ENCODE measurements at regions not wholly inside any gene's neighbourhood (a gene's known extent, or its start where the extent isn't known, plus 50 kb on each side); places are given as distances from the start of the nearest gene placed in this dataset.
A peak's percentile ranks its signal among the peaks of the same experiment; 100 is the strongest.

DNA sequence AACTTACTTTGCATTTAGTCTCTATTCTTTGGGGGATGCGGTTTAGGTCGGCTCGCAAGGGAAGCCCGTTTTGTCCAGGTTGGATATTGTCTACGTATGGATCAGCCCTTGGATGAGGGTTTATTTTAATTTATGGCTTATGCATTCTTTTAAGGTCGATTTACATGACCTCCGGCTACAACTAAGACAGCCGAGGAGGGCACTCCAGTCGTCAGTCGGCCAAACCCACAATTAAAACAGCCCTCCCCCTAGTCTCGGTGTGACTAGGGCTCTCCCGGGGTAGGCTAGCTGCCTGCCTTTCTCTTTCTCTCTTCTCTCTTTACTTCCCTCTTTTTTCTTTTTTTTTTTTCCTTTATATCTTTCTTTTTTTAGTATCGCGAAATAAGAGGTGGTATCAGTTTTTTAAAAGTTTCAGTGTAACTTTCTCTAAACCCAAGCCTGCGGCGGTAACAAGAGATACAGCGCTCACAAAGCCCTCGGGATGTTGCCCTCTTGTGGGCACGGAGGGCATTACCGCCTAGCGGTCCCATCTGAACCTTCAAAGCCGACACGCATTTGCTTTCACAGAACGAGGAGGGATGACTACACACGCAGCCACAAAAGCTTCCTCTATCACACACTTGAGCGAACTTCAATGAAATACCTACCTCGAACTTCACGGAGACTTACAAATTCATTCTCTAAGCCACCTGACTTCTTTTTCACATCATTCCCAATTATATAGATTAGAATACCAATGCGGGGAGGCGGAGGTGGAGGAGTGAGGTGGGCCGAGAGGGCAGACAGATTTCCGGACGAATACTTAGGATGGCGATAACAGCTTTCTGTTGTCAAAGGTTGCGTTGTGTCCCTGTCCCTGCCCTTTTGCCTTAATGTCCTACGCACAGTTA is 132.3 kb upstream of the C11orf58 start:
- peak overlapping the region; percentile 60 for H3K4me3 ChIP-seq (ENCODE audit: low read depth, low read length)
- peak; percentile 84 for DNase-seq (ENCODE audit: low read depth)

DNA sequence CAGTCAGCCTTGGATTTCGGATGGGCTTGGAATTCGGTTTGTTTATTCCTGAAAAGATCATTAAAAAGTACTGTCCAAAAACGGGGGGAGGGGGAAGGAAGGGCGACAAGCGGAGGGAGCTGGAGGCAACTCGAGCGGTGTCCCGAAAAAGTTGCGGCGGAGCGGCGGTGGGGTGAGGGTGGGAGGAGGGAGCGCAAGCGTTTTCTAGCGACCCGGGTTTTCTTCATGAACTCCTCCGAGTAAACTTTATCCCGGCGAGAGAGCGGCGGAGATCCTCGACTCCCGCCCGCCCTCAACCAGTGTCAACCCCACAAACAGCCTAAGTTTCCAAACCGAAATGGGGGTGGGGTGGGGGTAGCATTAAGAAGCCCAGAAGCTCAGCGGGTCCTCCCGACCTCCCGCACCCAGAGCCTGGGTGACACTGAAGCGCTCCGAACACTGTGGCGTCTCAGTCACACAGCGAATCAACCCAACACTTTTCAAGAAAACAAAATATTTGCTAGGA is 133.0 kb upstream of the C11orf58 start:
- no peak for DNase-seq (ENCODE audit: low read depth)
- TF ChIP-seq, protein P1, sequence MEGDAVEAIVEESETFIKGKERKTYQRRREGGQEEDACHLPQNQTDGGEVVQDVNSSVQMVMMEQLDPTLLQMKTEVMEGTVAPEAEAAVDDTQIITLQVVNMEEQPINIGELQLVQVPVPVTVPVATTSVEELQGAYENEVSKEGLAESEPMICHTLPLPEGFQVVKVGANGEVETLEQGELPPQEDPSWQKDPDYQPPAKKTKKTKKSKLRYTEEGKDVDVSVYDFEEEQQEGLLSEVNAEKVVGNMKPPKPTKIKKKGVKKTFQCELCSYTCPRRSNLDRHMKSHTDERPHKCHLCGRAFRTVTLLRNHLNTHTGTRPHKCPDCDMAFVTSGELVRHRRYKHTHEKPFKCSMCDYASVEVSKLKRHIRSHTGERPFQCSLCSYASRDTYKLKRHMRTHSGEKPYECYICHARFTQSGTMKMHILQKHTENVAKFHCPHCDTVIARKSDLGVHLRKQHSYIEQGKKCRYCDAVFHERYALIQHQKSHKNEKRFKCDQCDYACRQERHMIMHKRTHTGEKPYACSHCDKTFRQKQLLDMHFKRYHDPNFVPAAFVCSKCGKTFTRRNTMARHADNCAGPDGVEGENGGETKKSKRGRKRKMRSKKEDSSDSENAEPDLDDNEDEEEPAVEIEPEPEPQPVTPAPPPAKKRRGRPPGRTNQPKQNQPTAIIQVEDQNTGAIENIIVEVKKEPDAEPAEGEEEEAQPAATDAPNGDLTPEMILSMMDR (IDR thresholded peaks at IDR 0.05; ENCODE audit: insufficient read depth, low read length): no peak
- H3K4me3 ChIP-seq (ENCODE audit: low read depth, low read length): peak overlapping the region; percentile 60

More for the DNA sequence above, 132.3 kb upstream of the C11orf58 start:
- TF ChIP-seq, protein P1 (IDR thresholded peaks at IDR 0.05; ENCODE audit: insufficient read depth, low read length): peak; percentile 99

DNA sequence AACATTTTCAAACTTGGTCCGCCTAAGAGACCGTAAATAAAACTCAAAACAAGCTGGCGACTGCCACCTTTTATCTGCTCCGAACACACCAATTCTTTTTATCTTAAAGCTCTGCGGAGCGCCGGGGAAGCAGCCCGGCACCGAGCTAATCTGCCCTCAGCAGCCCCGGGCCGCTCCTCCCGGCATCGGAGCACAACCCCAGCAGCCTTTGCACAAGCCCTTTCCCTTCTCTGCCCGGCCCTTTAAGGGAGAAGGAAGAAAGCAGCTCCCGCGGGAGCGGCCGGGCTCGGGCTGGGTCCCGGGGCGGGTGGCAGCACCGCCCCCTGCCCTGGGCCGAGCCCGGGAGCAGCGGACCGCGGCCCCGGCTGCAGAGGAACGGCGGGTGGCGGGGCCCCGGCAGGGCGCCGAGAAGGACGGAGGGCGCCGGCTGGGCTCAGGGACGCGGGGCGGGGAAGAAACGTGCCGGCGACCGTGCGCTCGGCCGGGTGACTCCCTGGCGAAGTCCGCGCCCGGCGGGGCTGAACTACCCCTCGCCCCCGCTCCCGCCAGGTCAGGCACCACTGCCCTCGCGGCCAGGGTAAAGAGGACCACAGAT is 133.6 kb upstream of the C11orf58 start:
- TF ChIP-seq, protein P1 (IDR thresholded peaks at IDR 0.05; ENCODE audit: insufficient read depth, low read length): no peak
- no peak for DNase-seq (ENCODE audit: low read depth)

DNA sequence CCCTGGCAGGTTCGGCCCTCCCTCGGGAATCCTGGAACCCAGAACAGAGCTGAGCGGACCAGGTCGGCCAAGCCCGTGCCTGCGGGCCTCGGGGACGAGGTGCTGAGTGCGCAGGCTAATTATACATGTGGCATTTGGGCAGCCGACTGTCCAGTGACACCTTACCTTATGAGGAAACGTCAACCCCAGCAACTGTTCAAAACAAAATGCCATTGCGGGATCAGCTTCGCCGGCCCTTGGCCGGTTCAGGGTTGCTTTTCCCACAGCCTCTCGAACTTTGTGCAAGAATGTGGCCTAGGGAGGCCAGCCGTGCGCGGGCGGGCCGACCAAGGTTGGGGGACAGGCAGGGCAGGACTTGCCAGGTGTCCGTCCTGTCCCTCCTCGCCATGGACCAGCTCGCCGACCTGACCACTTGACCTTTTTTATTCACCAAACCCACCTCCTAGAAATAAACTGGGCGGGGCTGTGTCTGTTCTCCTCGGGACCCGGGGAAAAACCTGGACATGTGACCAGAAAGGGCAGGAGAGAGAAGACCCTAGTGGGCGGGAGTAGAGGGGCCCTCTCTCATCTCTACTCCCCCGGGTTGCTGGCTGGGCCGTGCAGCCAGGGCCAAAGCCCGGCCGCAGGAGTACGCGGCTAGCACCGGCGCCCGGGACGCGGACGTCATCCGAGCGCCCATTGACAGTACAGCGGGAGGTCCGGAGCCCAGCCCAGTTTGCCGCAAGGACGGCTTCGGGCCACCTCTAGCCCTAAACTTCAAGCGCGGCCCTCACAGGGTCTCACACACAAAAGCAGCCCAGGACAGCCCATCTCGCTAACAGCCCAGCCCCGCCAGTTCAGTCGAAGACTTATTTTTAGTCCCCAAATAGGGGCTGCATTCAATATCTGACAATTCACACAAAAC is 134.3 kb upstream of the C11orf58 start:
- TF ChIP-seq, protein P1 (IDR thresholded peaks at IDR 0.05; ENCODE audit: insufficient read depth, low read length): no peak
- no peak for DNase-seq (ENCODE audit: low read depth)
- H3K4me3 ChIP-seq (ENCODE audit: low read depth, low read length): peak overlapping the region; percentile 60

More for the DNA sequence above, 133.6 kb upstream of the C11orf58 start:
- peak overlapping the region; percentile 60 for H3K4me3 ChIP-seq (ENCODE audit: low read depth, low read length)

DNA sequence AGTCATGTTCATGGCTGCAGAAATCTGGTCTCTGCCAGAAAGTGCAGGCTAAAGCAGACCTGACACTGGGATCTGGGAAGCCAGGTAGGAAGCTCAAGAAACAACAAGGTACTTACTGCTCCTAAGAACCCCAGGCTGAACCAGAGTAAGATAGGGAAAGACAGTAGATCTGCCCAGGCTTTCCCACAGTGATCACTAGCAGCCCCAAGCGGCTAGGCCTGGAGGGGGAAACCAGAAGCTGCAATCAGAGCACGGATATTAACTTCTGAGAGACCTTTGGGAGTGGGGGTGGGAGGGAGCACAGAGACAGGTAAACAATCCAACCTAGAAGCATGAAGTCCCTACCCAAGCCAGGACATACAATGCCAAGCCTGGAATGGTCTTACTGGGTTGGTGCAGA is 135.2 kb upstream of the C11orf58 start:
- H3K4me3 ChIP-seq (ENCODE audit: low read depth, low read length): no peak overlapping the region
- no peak for DNase-seq (ENCODE audit: low read depth)
- TF ChIP-seq, protein P1 (IDR thresholded peaks at IDR 0.05; ENCODE audit: insufficient read depth, low read length): no peak

DNA sequence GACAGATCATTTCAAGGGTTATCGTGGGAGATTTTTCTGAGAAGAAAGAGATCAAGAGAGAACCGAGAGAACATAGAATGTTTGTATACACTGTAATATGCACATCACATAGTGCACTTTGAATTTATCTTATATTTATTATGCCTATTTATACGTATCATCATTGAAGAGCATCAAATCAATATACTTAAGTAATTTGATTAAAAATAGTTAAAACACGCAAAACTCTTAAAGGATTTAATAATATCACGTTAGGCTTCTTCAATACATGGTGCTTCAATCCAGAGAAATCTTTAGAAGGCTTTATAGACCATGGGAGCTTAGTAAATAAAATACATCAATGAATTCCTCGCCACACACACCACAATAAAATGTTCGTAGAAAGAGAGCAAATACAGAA is 139.5 kb upstream of the C11orf58 start:
- H3K4me3 ChIP-seq (ENCODE audit: low read depth, low read length): no peak overlapping the region
- DNase-seq (ENCODE audit: low read depth): no peak
- TF ChIP-seq, protein P1 (IDR thresholded peaks at IDR 0.05; ENCODE audit: insufficient read depth, low read length): no peak
